SK-N-SH (cell line): ENCODE measurements at regions not wholly inside any gene's neighbourhood (a gene's known extent, or its start where the extent isn't known, plus 50 kb on each side); places are given as distances from the start of the nearest gene placed in this dataset.

Experiments
- CTCF ChIP-seq: fragments of 200-600 bp; sonication (generic); IDR thresholded peaks from 2 replicates; pipeline ENCODE4 v1.6.1; 2017; ENCODE audit warnings: antibody characterized with exemption, mild to moderate bottlenecking, moderate library complexity
- EP300 ChIP-seq, 2 experiments: IDR thresholded peaks; 2 replicates each; pipeline versions ENCODE4 v1.4.0 to v1.6.1; 2012; ENCODE audit warnings: borderline replicate concordance in 1 of 2, low read depth in 1 of 2, low read length in 1 of 2
- GABPA ChIP-seq: IDR thresholded peaks from 2 replicates; pipeline ENCODE4 v1.4.0; 2012; ENCODE audit warnings: low read depth, mild to moderate bottlenecking
- GATA2 ChIP-seq: sonication (generic); formaldehyde crosslinking; IDR thresholded peaks from 2 replicates; pipeline ENCODE4 v1.5.0; 2020; ENCODE audit warnings: mild to moderate bottlenecking, missing genetic modification reagents
- MXI1 ChIP-seq: IDR thresholded peaks from 2 replicates; pipeline ENCODE4 v1.6.1; 2012; ENCODE audit warnings: mild to moderate bottlenecking, low read depth, low read length, improper control_type of control experiment
- NRF1 ChIP-seq: IDR thresholded peaks from 2 replicates; pipeline ENCODE4 v1.6.1; 2012; ENCODE audit warnings: low read depth, mild to moderate bottlenecking, low read length
- PBX3 ChIP-seq: IDR thresholded peaks from 2 replicates; pipeline ENCODE4; 2012
- POLR2AphosphoS5 ChIP-seq: IDR thresholded peaks from 2 replicates; pipeline ENCODE4 v1.6.1; 2012; ENCODE audit warnings: low read depth, low read length
- RAD21 ChIP-seq: IDR thresholded peaks from 2 replicates; pipeline ENCODE4 v1.6.1; 2012; ENCODE audit warnings: mild to moderate bottlenecking, low read length
- REST ChIP-seq: IDR thresholded peaks from 2 replicates; pipeline ENCODE4 v1.6.1; 2012; ENCODE audit warnings: mild to moderate bottlenecking, low read depth, low read length, moderate library complexity
- SIN3A ChIP-seq: IDR thresholded peaks from 2 replicates; pipeline ENCODE4 v1.6.1; 2012; ENCODE audit warnings: low read depth, mild to moderate bottlenecking, low read length, moderate library complexity, borderline replicate concordance
- SMC3 ChIP-seq: IDR thresholded peaks from 2 replicates; pipeline ENCODE4 v1.6.1; 2012; ENCODE audit warnings: low read depth, low read length, improper control_type of control experiment
- TAF1 ChIP-seq: IDR thresholded peaks from 2 replicates; pipeline ENCODE4 v1.6.1; 2012; ENCODE audit warnings: low read depth, mild to moderate bottlenecking, low read length, moderate library complexity, borderline replicate concordance
- USF1 ChIP-seq: IDR thresholded peaks from 2 replicates; pipeline ENCODE4 v1.4.0; 2012; ENCODE audit warnings: low read depth, borderline replicate concordance

DNA sequence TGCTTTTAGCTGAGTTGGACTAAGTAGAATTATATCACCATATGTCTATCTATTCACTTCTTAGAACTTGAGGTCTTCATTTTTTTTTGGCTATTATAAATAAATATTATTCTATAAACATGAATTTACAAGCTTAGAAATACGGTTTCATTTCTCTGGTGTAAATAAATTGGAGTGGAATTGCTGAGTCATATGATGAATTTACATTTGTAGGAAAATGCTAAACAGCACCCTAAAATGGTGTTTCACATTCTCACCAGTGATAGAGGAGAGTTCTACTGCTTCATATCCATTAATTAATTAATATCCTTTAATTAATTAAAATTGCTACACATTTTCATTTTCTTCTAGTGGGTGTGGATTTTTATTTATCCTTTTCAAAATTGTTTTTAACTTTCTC is 318.3 kb downstream of the MDFIC start:
- TF ChIP-seq POLR2AphosphoS5 (no peak), CTCF (no peak), PBX3 (no peak), MXI1 (no peak), TAF1 (no peak), GATA2 (CRISPR knock-in tag) (no peak), NRF1 (no peak), REST (no peak), RAD21 (no peak), EP300 (IDR thresholded peaks at IDR 0.05; ENCODE audit: borderline replicate concordance in 1 of 2, low read depth in 1 of 2, low read length in 1 of 2) (no peak), USF1 (no peak), SMC3 (no peak), SIN3A (no peak), GABPA (no peak)
